SKM-1 treated with dmso at 0.1 percent for 144 hours (cell line): ENCODE measurements at regions not wholly inside any gene's neighbourhood (a gene's known extent, or its start where the extent isn't known, plus 50 kb on each side); places are given as distances from the start of the nearest gene placed in this dataset.

ENCODE experiments used
- DNase-seq: peaks from one replicate; lab custom pipeline; 2025; ENCODE audit not compliant: unreplicated experiment; lab: John Stamatoyannopoulos, UW

DNA sequence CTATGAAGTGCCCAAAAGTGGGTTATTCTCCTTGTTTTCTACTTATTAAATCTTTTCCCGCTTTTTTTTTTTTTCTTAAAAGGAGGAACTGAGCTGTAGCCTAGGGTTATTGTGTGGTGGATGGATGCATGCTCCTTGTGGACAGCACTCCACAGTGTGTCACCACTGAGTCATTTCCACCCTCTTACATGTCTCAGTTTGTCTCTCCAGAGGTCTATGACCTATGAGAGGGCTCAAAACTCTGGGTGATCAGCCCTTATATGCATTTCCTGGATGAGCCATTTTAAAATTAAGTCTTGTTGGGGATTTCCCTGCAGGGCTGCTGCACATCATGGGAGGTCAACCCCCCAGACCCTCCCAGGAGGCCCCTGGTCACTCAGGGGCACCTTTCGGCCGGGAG lies 102.2 kb upstream of the MOCS2 start:
- DNase-seq, result no peak

DNA sequence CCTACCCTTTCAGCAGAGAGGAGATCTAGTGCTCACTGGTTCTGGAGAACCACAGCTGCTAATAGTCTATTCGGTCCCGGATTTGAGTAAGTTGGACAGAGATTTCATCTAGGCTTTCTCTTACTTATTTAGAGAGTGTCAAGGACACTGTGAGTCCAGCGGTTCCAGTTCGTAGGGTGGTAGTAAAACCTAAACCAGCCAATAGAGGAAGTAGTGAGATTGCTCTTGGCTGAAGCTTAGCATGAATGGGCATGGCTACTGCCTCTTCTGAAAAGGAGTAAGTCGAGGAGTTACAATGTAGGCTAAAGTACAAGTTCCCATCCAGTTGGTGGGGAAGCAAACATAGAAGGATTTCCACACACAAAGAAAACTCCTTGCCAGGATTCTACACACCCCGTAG lies 109.6 kb upstream of the MOCS2 start:
- DNase-seq, result no peak

DNA sequence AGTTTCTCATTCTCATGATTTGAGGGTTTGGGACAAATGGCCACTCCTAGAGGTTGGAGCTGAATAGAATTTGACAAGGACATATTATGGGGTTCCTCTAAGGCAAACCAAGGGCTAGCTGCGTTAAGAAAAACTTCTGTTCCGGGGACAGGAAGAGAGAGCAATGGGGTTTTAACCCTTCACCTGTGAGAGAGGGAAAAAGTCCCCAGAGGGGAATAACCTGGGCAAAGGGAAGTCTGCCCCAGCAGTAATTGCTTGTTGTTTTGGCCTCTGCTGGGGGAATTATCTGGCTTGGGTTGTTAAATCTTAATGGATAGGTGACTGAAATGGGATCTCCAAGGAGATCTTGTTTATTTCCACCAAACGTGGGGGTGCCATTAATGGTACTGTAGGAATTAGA lies 110.1 kb upstream of the MOCS2 start:
- DNase-seq, result no peak

DNA sequence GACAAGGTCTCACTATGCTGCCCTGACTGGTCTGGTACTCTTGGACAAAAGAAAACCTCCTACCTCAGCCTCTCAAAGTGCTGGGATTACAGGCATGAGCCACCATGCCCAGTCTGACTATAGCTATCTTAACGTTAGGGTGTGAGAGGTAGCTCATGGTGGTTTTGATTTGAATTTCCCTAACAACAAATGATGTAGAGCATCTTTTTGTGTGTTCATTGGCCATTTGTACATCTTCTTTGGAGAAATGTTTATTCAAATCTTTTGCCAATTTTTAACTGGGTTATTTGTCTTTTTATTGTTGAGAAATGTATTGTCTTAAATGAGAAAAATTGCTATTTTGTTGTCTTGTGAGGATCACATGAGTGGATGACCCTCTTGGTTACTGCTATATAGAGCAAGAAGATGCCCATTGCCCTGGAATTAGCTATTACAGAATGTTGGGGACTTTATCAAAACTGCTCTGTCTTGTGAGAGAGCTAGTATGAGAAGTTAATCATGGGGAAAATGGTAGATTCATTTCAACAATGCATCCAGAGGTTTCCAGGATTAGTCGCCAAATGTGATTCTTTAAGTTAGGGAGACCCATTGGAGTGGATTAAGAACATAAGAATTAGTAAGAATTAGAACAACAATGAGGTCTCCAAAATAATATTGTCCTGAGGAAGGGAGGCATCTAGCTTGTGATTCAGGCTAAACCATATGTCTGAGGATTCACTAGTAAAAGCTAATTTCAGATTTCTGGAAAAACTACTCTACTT lies 124.3 kb upstream of the MOCS2 start:
- no peak for DNase-seq

DNA sequence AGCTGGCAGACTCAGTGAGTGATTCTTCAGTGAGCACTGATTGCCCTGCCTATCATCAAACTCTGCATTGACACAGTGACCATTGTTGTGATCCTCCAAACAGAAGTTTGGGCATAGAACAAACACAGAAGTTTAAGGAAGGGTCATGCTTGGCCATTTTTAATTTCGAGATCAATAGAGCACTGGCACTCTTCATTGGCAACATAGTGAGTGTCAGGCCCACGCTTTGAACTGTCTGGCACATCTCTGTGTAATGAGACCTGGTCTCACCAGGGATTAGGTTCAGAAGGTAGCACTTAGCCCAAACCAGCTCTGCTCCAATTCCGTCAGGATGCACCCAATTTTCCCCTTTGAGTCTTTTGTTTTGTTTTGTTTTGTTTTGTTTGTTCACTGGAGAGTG lies 127.1 kb upstream of the MOCS2 start:
- no peak for DNase-seq

DNA sequence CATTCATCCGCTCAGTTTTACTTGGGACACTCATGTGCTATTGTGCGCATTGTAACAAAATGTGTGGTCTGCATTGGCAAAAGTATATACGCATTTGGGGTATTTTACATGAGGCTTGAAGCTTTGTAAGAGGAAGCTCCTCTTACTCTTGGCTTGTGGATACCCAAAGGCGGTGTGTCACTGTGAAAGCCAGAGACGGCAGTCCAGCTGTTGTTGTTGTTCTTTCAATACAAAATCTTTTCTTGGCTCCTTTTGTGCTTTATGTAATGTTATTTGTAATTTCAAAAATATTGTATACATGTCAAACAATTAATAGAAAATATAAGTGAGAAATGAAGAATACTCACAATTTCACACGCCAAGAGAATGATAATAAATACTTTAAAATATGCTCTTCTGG lies 128.3 kb upstream of the MOCS2 start:
- no peak for DNase-seq

DNA sequence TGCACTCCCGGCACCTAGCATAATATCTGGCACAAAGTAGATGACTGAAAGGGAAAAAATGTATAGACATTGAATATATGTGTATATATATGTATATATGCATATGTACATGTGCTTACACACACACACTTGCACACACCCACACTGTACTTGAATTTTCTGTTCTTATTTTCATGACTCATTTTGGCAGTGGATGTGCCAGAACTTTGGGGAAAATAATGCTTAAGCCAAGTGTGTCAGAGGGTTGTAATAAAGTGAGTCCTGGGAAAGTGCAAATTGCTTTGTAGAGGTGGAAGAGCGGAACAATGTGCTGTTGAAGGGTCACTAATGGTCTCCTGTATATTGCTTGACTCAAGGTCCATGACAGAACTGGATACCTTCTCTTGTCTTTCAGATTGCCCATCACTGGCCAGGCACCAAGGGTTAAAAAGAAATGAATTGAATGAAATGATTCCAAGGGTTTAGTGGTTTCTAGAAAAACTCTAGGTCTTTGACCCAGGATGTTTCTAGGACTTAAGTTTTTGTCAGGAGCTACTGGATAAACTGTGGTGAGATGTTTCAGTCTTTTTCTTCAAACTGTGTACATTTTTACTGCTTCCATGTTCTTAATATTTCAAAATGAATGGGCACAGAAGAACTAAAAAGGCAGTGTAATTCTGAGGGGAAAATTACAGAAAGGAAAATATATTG lies 129.9 kb upstream of the MOCS2 start:
- DNase-seq, result no peak

DNA sequence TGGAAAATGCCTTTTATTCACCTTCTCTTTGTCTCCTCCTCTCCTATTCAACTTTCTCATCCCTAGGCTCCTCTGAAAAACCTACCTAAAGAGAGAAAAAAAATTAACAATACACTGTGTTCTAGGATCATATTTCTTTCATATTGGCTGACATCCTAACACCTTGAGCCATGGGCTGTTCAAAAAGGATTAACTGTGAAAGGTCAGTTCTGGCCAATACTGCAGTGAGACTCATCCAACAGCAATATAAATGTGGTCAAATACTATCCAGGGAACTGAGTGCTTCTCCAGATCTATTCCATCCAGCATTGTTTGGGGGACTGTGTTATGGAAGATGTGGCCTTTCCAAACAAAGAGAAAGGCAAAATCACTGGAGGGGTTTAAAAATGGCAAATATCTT lies 131.1 kb upstream of the MOCS2 start:
- no peak for DNase-seq

DNA sequence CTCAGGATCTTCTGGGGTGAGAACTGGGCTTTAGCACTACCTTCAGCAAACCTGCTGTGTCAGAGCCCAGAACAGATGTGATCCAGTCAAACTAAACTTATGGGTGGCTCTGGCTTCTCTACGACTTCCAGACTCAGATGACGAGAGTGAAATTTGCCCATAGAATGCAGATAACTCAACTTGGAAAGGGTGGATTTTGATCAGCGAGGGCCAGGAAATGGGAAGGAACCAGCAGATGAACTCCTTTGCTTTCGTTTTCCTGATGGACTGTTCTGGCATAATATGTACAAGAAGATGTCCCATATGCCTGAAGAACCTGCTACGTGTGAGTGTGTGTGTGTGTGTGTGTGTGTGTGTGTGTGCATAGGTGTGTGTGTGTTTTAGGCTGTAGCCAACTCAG lies 132.0 kb upstream of the MOCS2 start:
- DNase-seq, result no peak

DNA sequence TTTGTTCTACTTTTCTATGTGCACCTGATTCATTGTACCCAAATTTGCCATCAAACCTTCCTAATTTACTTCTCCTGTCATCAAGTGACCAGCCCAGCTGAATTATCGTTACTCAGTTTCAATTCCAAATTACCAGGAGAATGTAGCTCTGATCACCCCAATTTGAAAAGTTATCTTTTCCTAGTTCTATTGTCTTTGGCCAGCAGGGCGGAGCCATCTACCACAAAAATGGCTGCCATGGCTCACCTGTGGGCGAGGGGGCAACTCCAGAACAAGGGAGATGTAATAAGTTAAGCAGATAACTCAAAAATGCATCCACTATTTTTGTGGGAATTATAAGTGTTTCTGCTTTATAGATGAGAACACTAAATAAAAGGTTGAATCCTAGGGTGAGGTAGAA lies 133.8 kb upstream of the MOCS2 start:
- DNase-seq, result no peak

DNA sequence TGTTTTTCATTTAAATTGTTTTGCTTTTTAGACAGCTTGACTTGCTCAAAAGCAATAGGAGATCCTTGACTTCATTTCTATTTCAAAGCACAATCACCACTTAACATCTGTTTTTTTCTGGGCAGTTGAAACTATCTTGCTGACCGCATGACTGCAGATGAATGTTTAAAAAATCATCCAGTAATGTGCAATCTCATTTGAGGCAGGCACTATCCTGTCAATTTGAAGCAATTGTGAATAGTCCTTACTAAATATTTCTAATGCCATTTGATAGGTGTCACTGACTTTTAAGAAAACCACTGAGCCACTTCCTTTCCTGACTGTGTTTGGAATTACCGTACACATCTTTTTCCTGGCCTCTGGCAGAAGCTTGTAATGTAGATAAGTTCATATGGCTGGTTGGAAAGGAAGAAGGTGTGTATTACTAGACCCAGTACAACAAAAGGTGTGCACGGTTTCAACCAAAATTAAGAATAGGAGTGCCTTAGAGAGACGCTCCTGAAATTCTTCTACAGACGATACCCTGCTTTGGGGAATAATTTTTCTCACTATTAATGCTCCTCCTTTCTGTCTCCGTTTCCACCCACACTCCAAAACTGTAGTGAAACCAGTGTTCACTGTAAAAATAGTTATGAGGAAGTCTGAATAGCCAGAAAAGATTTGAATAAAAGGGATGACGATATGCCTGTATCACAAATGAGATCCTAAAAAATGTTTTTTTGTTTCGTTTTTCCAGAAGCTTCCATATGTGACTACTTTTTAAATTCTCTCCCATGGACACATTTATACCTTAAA lies 136.7 kb upstream of the MOCS2 start:
- no peak for DNase-seq

DNA sequence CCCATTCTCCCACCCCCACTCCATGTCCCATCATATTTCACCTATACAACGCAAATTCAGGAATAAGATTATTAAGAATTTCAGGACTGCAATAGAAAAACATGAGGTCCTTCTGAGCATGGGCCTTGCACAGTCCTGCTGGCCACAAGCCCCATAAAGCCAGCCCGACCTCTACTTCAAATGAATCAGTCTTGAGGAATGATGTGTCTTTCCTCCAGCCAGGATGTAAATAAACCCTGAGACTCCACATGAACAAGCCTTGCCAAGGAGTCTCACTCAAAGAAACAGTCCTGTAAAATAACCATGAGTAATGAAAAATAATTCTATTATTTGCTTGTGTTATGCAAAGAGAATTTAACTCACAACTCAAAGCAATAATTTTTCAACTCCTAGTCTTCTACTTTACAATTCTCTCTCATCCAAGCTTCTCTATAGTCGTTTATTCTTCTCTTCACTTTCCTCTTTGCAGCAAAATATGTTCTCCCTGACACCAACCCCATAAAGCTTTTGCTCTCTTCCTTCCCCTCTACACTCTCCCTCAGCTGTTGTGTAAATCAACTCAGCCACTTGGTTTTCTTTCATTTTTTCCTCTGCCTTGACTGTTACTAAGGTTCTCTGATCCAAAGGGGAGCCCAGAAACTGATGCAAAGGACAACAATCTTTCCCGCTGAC lies 140.1 kb upstream of the MOCS2 start:
- no peak for DNase-seq

DNA sequence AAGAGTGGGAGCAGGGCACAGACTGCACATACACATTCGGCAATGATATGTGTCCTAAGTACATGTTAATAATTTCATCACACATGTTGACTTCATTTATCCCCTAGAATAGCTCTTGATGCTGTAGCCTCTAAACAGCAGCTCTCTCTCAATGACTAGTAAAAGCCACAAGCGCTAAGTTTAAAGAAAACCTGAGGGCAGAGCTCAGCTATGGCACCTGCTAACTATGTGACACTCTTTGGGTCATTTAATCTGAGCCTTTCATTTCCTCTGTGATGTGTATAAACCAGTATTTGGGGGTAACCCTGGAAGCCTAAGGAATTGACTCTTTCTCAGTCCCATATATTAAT lies 140.6 kb upstream of the MOCS2 start:
- DNase-seq, result no peak

DNA sequence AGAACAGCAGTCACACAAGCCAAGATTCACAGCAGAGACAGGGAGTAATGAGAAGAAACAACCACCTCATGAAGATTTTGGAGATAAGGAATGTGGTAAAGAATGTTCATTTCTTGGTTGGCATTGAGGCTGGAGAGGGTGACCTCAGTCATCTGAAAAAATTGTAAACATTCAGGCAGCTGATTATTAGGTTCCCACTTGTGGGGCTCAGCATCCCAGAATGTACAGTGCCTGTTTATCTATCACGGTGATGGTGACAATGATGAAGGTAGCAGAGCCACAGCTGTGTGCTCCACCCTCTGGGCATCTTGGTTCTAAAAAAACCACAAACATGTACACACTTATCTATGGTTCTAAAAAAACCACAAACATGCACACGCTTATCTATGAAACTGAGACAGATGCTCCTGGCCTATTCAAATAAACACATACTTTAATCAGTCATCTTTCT lies 143.9 kb upstream of the MOCS2 start:
- no peak for DNase-seq

DNA sequence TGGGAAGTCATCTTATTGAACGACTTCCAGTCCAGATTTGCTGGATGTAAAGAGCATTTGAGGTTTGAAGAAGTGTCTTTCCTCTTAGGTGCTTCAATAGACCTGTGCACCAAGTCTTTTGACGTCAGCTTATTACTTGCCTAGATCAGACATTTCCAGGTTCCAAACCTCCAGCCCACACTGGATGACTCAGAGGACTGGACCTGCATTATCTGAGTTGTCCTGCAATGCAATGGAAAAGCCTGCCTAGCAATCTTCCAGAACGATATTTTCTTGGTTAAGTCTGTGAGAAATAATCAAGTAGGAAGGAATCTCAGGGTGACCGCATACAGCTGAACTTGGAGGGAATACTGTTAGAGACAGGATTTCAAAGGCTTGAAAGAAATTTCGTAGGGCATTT lies 147.2 kb upstream of the MOCS2 start:
- DNase-seq, result no peak

DNA sequence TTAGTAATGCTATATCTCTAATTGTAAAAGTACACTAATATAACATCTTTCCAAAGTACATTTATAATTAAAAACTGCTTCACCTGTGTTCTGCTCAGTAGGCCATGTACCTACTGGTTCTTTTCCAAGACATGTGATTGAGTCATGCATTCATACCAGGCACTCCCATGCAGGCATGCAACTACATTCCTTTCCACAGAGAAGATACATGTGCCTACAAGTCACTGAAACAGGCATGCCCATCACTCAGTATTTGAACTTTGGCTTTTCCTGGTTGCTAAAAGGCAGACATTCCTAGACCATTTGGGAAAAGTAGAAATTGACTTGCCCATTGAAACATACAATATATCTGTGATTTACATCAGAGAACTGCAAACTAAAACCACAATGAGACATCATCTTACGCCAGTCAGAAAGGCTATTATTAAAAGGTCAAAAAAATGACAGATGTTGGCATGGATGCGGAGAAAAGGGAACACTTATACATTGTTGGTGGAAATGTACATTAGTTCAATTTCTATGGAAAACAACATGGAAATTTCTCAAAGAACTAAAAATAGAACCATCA lies 148.3 kb upstream of the MOCS2 start:
- no peak for DNase-seq

DNA sequence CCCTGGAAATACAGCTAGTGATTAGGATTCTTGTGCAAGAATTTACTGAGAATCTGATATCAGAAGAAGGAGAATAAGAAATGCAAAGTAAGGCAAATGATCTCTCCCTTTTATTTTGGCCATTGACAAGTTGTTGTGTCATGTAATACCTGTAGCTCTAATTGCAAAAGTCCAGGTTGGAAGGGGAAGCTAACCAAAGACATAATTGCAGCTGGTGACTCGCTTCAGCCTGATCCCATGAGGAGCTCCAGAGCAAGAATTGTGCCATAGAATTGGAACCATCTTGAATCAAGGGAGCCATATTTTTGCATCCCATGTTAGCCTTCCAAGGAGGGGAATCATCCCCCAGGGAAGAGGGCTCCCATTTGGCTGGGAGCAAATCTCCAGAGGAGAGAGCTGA lies 149.6 kb upstream of the MOCS2 start:
- DNase-seq, result no peak

DNA sequence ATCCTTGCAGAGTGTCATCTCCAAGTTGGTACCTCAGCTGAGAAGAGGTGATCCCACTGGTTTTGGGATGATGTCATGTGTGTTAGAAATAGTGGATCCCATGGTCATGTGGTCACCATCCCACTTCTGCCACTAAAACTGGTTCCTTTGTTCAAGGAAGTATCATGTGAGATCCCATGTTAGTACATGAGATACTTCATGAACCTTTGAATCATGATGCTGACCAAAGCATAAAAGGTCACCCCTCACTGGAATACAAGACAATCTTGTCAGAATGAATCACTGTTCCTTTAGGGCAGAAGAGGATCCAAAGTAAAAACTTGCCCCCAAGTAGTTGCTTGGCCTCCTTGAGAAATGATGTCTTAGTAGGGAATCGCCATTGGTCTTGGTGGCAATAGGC lies 150.9 kb upstream of the MOCS2 start:
- DNase-seq, result no peak

DNA sequence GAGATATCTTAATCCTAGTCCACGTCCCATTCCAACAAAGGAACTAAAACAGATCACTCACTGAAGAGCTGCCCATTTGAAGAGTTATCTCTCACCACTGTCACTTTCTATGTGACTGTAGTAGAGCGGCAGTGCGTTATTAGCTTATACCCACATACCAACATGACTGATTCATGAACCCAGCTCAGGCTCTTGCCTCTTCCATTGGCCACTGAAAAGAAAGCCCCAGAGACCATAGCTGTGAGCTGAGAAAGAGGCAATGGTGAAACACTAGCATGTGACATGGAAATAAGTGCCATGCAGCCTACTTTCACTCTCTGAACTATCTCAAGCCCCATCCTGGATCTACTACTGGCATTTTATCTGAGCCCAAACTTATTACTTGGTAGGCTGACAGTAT lies 151.7 kb upstream of the MOCS2 start:
- DNase-seq, result no peak

DNA sequence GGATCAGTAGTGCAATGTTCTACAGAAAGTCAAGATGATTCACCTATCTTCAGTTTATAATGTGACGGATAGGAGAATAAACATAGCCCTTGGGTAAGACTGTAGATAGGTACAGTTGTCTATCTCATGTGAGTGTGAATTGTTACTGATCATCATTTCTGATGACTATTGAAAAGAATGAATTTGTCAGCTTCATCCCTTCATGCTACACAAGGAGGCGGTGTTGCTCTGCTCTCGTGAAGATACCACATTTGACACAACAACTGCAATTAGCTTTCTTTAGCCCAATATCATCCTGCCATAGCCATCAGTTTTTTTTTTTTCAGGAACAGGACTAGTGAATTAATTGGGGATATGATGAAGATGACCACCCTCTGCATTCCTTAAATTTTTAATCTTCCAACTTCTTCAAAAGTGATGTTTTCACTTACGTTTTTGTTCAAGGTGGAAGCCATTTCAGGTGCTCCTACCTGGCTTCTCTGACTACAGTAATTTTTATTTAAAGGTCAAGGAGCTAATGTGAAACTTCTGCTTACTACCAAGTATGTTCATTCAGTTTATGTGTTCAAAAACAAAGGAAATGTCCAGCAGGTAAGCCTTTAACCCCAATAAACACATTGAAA lies 152.9 kb upstream of the MOCS2 start:
- no peak for DNase-seq

DNA sequence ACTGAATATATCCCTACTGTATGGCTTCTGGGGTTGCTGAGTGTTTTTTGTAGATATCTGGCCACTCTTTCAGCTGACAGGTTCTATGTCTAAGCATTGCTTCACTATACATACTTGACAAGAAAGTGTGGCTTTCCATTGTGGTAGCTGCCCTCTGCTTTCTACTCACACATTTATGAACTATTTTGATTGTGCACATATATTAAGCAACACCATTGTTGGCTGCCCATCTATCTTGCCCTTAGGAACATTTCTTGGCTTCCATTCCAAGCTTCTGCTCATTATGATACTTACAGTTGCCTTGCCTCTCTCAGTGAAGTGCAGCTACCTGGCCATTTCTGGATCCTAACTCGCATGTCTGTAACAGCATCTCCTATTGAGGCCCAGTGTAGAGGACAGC lies 153.6 kb upstream of the MOCS2 start:
- no peak for DNase-seq
